Right lobe of liver (tissue), 6 donors: ENCODE measurements at regions not wholly inside any gene's neighbourhood (a gene's known extent, or its start where the extent isn't known, plus 50 kb on each side); places are given as distances from the start of the nearest gene placed in this dataset.

Experiments used
- ATAC-seq, 4 donors: fragments of 200-7000 bp; cut with Tn5 transposase; one replicate each; pipeline ENCODE4 v1.9.1; 2020; ENCODE audit warnings: mild to moderate bottlenecking in 4 of 4, moderate library complexity in 4 of 4
- DNase-seq, 3 donors: peaks; one replicate each; pipeline ENCODE4 v3.0.0-alpha.2; 2020
- H3K27ac ChIP-seq, 3 donors: fragments of 200-600 bp; one replicate each; pipeline ENCODE4 v1.8.0; 2022
- H3K27me3 ChIP-seq, 2 donors: fragments of 200-600 bp; one replicate each; pipeline ENCODE4 v1.8.0; 2022
- H3K36me3 ChIP-seq, 4 donors: fragments of 200-600 bp; sonication (generic) in 1 of 4; one replicate each; pipeline versions ENCODE4 v1.5.1 to v1.8.0; 2017 to 2022; ENCODE audit warnings: control low read depth in 1 of 4
- H3K4me1 ChIP-seq, 4 donors: fragments of 200-600 bp; sonication (generic) in 1 of 4; one replicate each; pipeline versions ENCODE4 v1.5.1 to v1.8.0; 2017 to 2022; ENCODE audit warnings: control low read depth in 1 of 4
- H3K4me3 ChIP-seq, 3 donors: fragments of 200-600 bp; one replicate each; pipeline ENCODE4 v1.8.0; 2022
- H3K9me3 ChIP-seq, 4 donors: fragments of 200-600 bp; sonication (generic) in 1 of 4; one replicate each; pipeline versions ENCODE4 v1.5.1 to v1.8.0; 2017 to 2022; ENCODE audit warnings: control low read depth in 1 of 4
- POLR2A ChIP-seq: fragments of 450-650 bp; IDR thresholded peaks from one replicate; pipeline ENCODE4 v1.6.1; 2017; ENCODE audit warnings: antibody characterized with exemption, mild to moderate bottlenecking
- WGBS: methylation state at CpG from one replicate; pipeline ENCODE4 v1.1.6; 2018; ENCODE audit warnings: low coverage, low lambda C conversion rate; ENCODE audit not compliant: insufficient coverage; ENCODE audit errors: missing lambda C conversion rate; 5-methylcytosine and 5-hydroxymethylcytosine counted together
- intact Hi-C, 2 donors: fragments of 100-400 bp; cut with DNase I; formaldehyde crosslinking; loops; one replicate each; pipeline versions ENCODE4 v1.11.2 to v1.14.1; 2022
- TF ChIP-seq, protein P1 (sequence below), 4 donors: fragments of 200-600 bp in 3 of 4; fragments of 450-650 bp in 1 of 4; IDR thresholded peaks; one replicate each; pipeline versions ENCODE4 v1.5.1 to v1.8.0; 2016 to 2022; ENCODE audit warnings: antibody characterized with exemption in 4 of 4, mild to moderate bottlenecking in 2 of 4
- donor health status: DM: no; HTN: yes; CAD: no.
- donor health status: DM: no; HTN: no; CAD: no.
- donor health status: DM: no; HTN: no; CAD: no.
- donor health status: DM: no; HTN: yes; CAD: no.
- donor health status: DM: no; HTN: yes; CAD: no.

DNA sequence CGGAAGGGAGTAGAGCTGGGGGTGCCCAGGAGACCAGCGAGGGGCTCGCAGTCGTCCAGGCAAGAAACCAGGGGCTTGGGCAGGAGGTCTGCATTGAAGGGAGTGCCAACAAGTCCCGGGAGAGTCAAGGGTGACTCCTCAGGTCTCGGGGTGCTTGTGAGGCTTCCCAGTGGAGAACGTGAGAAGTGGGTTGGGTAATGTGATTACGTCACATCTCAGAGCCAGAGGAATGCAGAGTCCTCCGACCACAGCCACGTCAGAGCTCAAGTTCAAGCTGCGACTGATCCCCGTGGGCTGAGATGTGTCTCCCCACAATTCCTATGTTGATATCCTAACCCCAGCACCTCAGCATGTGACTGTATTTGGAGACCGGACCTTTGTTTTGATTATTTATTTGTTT is 89.7 kb upstream of the SHANK2 start:
- H3K27me3 ChIP-seq: no peaks in the 10 kb centered on the region
- DNase-seq (no peak), ATAC-seq (no peak)
- H3K9me3 ChIP-seq: no peaks in the 10 kb centered on the region
- intact Hi-C loops: loop anchor here in 1 of 2 donors (10.0 kb wide), 1 partner anchor 227 kb away; no protein-coding TSS in a partner anchor
- peaks cover 0 to 5% (median 0%) of the 10 kb centered on the region in 4 donors for H3K4me1 ChIP-seq
- H3K36me3 ChIP-seq: no peaks in the 10 kb centered on the region
- WGBS: 60% methylated on average over 5 of the region's 13 CpGs
- no peak overlapping the region for H3K27ac ChIP-seq
- H3K4me3 ChIP-seq: no peak overlapping the region
- no peak for TF ChIP-seq POLR2A
- TF ChIP-seq, protein P1, sequence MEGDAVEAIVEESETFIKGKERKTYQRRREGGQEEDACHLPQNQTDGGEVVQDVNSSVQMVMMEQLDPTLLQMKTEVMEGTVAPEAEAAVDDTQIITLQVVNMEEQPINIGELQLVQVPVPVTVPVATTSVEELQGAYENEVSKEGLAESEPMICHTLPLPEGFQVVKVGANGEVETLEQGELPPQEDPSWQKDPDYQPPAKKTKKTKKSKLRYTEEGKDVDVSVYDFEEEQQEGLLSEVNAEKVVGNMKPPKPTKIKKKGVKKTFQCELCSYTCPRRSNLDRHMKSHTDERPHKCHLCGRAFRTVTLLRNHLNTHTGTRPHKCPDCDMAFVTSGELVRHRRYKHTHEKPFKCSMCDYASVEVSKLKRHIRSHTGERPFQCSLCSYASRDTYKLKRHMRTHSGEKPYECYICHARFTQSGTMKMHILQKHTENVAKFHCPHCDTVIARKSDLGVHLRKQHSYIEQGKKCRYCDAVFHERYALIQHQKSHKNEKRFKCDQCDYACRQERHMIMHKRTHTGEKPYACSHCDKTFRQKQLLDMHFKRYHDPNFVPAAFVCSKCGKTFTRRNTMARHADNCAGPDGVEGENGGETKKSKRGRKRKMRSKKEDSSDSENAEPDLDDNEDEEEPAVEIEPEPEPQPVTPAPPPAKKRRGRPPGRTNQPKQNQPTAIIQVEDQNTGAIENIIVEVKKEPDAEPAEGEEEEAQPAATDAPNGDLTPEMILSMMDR (IDR thresholded peaks at IDR 0.05): no peak

DNA sequence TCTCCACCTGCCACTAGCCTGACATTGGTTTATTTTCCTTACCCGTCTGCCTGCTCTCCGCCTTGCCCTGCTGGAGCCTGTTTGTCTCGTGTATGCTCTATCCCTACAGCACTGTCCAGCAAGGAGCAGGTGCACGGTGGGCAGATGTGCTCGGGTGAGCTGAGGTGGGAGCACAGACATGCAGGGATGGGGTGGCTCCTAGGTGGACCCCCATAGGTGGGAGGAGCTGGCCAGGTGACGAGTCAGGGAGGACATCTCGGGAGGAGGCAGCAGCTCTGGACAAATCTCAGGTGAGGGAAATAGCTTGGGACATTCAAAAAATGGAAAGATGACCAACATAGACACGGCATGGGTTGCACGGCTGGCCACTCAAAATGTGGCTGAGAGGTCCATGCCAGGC is 89.2 kb upstream of the SHANK2 start:
- no peak overlapping the region for H3K27ac ChIP-seq
- H3K4me3 ChIP-seq: no peak overlapping the region
- no peaks in the 10 kb centered on the region for H3K9me3 ChIP-seq
- TF ChIP-seq POLR2A: no peak
- TF ChIP-seq, protein P1 (IDR thresholded peaks at IDR 0.05): no peak
- DNase-seq (no peak), ATAC-seq (no peak)
- intact Hi-C loops: loop anchor here in 1 of 2 donors (10.0 kb wide), 1 partner anchor 227 kb away; no protein-coding TSS in a partner anchor
- no peaks in the 10 kb centered on the region for H3K36me3 ChIP-seq
- H3K27me3 ChIP-seq: no peaks in the 10 kb centered on the region
- H3K4me1 ChIP-seq: peaks cover 0 to 5% (median 0%) of the 10 kb centered on the region in 4 donors
- WGBS: 86% methylated on average over 9 of the region's 9 CpGs

DNA sequence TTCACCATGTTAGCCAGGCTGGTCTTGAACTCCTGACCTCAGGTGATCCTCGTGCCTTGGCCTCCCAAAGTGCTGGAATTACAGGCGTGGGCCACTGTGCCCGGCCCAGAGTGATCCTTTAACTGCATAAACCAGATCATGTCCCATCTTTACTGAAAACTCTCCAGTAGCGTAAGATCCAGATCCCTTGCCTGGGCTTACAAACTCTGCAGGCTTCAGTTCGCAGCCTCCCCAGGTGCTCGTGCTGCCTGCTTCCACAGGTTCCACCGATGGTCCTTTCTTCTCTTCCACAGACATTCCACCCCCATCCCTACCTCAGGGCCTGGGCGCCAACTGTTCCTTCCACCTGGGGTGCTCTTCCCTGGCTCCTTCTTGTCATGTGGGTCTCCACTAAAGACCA is 88.8 kb upstream of the SHANK2 start:
- Histone ChIP-seq H3K9me3 (no peaks in the 10 kb centered on the region), H3K4me1 (peaks cover 0 to 5% (median 0%) of the 10 kb centered on the region in 4 donors), H3K36me3 (no peaks in the 10 kb centered on the region), H3K27me3 (no peaks in the 10 kb centered on the region), H3K4me3 (no peak overlapping the region), H3K27ac (no peak overlapping the region)
- WGBS: 86% methylated on average over 3 of the region's 8 CpGs
- intact Hi-C loops: loop anchor here in 1 of 2 donors (10.0 kb wide), 1 partner anchor 226 kb away; no protein-coding TSS in a partner anchor
- DNase-seq (no peak), ATAC-seq (no peak)
- TF ChIP-seq POLR2A: no peak
- TF ChIP-seq, protein P1 (IDR thresholded peaks at IDR 0.05): no peak

DNA sequence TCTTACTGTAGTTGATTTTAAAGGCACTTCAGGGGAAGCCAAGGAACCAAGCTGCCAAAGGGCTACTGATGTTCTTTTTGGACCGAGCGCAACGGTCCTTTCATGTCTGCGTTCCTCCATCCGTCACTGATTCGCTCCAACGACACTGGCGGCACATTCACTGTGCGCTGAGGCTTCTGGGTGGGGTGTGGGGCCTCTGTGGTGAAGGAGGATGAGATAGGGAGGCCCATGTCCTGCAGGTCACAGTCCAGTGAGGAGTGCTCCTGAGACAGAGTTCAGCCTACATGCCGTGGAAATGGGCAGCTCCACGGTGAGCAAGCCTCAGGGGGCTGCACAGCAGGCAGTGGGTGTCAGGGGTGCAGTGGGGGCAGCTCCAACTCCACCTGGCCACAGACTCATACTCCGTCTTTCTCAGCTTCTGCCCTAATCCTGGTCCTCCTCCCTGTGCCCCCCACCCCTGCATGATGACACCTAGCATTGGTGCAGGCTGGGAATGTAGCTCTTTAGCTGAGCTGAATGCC is 87.8 kb upstream of the SHANK2 start:
- DNase-seq: no peak
- intact Hi-C loops: loop anchor here in 1 of 2 donors (10.0 kb wide), 1 partner anchor 225 kb away; no protein-coding TSS in a partner anchor

More for the DNA sequence above, 87.8 kb upstream of the SHANK2 start:
- Histone ChIP-seq H3K27ac (no peak overlapping the region), H3K4me3 (no peak overlapping the region), H3K36me3 (no peaks in the 10 kb centered on the region), H3K27me3 (no peaks in the 10 kb centered on the region), H3K9me3 (no peaks in the 10 kb centered on the region), H3K4me1 (peaks cover 0 to 5% (median 0%) of the 10 kb centered on the region in 4 donors)
- WGBS: 40% methylated on average over 1 of the region's 12 CpGs
- no peak for TF ChIP-seq POLR2A
- TF ChIP-seq, protein P1 (IDR thresholded peaks at IDR 0.05): no peak
- no peak for ATAC-seq
